ENCODE measurements at regions not wholly inside any gene's neighbourhood (a gene's known extent, or its start where the extent isn't known, plus 50 kb on each side); places are given as distances from the start of the nearest gene placed in this dataset.

GRCh38 chr4:179112441-179113170, 1670.4 kb upstream of the AGA start:
- no peak for TF ChIP-seq CTCF (IDR thresholded peaks at IDR 0.05; ENCODE audit: insufficient read depth, low read depth, low read length)
- no peak for DNase-seq (ENCODE audit: low read depth)
- no peak overlapping the region for H3K4me3 ChIP-seq (ENCODE audit: low read depth, low read length)

GRCh38 chr4:179114615-179115014, 1672.4 kb upstream of the AGA start:
- no peak for TF ChIP-seq CTCF (IDR thresholded peaks at IDR 0.05; ENCODE audit: insufficient read depth, low read depth, low read length)
- no peak for DNase-seq (ENCODE audit: low read depth)
- H3K4me3 ChIP-seq (ENCODE audit: low read depth, low read length), result no peak overlapping the region

- no peak for TF ChIP-seq CTCF (IDR thresholded peaks at IDR 0.05; ENCODE audit: insufficient read depth, low read depth, low read length)
- DNase-seq (ENCODE audit: low read depth), result no peak
- no peak overlapping the region for H3K4me3 ChIP-seq (ENCODE audit: low read depth, low read length)
Measured at GRCh38 chr4:179116011-179116410, 1673.8 kb upstream of the AGA start.

GRCh38 chr4:179116581-179116980, 1674.3 kb upstream of the AGA start:
- DNase-seq (ENCODE audit: low read depth), result no peak
- no peak overlapping the region for H3K4me3 ChIP-seq (ENCODE audit: low read depth, low read length)
- TF ChIP-seq CTCF (IDR thresholded peaks at IDR 0.05; ENCODE audit: insufficient read depth, low read depth, low read length), result no peak

- TF ChIP-seq CTCF (IDR thresholded peaks at IDR 0.05; ENCODE audit: insufficient read depth, low read depth, low read length), result no peak
- no peak for DNase-seq (ENCODE audit: low read depth)
- no peak overlapping the region for H3K4me3 ChIP-seq (ENCODE audit: low read depth, low read length)
Measured at GRCh38 chr4:179123084-179123483, 1680.8 kb upstream of the AGA start.

GRCh38 chr4:179124419-179124818, 1682.2 kb upstream of the AGA start:
- DNase-seq (ENCODE audit: low read depth), result no peak

More at GRCh38 chr4:179124419-179124818, 1682.2 kb upstream of the AGA start:
- H3K4me3 ChIP-seq (ENCODE audit: low read depth, low read length), result no peak overlapping the region
- TF ChIP-seq CTCF (IDR thresholded peaks at IDR 0.05; ENCODE audit: insufficient read depth, low read depth, low read length), result no peak
